Epithelial cell of esophagus (primary cell): ENCODE measurements at regions not wholly inside any gene's neighbourhood (a gene's known extent, or its start where the extent isn't known, plus 50 kb on each side); places are given as distances from the start of the nearest gene placed in this dataset.

Experiments
- DNase-seq: peaks from one replicate; pipeline ENCODE4 v3.0.0; 2010; ENCODE audit warnings: low read depth
- H3K4me3 ChIP-seq: 2 replicates; pipeline ENCODE4 v1.5.1; 2011; ENCODE audit warnings: mild to moderate bottlenecking, low read length, control low read depth
- TF ChIP-seq, protein P1 (sequence below): IDR thresholded peaks from 2 replicates; pipeline ENCODE4 v1.5.1; 2011; ENCODE audit warnings: low read depth, mild to moderate bottlenecking, low read length, control low read depth, inconsistent platforms; ENCODE audit not compliant: insufficient read depth; ENCODE audit errors: missing control alignments

DNA sequence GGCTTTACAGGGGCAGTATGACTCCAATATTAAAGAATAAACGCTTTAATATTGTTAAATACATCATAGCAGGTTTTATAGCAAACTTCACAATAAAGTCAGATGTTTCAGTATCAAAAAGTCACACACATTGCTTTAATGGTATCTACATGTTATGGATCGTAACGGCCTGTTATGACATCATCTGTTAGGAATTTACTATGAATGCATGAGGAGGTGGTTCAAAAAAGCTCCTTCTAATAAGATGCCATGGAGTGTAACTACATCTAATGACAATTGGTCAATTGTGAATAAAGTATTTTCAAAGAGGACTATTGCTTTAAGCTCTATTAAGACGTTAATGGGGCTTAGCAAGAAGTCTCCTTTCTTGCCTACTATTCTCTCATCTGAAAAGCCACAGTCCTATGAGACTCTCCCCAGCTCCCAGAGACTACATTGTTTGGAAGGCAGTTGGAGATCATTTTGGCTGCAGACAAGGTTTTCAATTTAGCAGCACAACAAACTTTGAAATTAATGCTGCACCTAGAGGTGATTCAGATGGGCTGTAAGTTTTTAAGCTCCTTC lies 300.7 kb upstream of the MEIS1 start:
- H3K4me3 ChIP-seq: no peak overlapping the region
- DNase-seq: no peak
- TF ChIP-seq, protein P1, sequence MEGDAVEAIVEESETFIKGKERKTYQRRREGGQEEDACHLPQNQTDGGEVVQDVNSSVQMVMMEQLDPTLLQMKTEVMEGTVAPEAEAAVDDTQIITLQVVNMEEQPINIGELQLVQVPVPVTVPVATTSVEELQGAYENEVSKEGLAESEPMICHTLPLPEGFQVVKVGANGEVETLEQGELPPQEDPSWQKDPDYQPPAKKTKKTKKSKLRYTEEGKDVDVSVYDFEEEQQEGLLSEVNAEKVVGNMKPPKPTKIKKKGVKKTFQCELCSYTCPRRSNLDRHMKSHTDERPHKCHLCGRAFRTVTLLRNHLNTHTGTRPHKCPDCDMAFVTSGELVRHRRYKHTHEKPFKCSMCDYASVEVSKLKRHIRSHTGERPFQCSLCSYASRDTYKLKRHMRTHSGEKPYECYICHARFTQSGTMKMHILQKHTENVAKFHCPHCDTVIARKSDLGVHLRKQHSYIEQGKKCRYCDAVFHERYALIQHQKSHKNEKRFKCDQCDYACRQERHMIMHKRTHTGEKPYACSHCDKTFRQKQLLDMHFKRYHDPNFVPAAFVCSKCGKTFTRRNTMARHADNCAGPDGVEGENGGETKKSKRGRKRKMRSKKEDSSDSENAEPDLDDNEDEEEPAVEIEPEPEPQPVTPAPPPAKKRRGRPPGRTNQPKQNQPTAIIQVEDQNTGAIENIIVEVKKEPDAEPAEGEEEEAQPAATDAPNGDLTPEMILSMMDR: no peak

DNA sequence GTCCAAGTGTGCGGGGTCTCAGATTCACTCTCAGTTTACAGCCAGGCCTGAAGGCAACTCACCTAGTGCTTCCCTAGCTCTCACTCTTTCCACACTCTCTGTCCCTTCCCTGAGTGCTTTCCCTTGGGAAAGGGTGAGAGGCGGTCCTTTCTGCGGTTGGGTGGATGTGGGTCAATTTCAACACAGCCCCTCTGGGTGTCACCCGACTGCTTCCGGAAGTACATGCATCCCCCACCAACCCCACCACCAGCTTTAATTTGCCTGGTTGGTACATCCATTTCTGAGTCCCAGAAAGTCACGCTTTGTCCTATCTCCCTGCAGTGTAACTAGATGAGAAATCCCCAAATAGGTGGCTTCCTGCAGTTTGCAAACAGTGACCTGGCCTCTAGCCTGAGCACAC lies 307.3 kb upstream of the MEIS1 start:
- no peak overlapping the region for H3K4me3 ChIP-seq
- TF ChIP-seq, protein P1: no peak
- no peak for DNase-seq

- TF ChIP-seq, protein P1: no peak
- no peak for DNase-seq
Measured at GRCh38 chr2:66127061-66127460, 307.9 kb upstream of the MEIS1 start.

GRCh38 chr2:66125951-66126350 lies 309.0 kb upstream of the MEIS1 start:
- no peak overlapping the region for H3K4me3 ChIP-seq
- TF ChIP-seq, protein P1: no peak
- no peak for DNase-seq

More at GRCh38 chr2:66127061-66127460, 307.9 kb upstream of the MEIS1 start:
- no peak overlapping the region for H3K4me3 ChIP-seq

DNA sequence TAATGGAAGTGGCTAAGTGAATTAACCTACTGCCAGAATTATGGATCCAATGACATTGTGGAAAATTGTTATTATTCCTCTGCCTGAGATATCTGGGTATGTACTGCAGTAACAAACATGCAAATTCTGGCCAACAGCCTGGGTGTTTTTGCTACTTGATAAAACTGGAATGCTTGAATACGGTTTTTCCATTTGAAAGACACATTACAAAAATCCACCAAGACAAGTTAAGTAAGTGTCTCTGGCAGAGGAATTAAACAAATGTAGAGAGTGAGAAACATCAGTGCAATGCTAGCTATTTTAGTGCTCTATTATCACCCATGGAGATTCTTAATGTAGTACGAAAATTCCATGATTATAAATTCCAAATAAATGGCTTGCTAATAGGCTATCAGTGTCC lies 312.4 kb upstream of the MEIS1 start:
- no peak for DNase-seq
- TF ChIP-seq, protein P1: no peak
- no peak overlapping the region for H3K4me3 ChIP-seq

- no peak overlapping the region for H3K4me3 ChIP-seq
- DNase-seq: no peak
- TF ChIP-seq, protein P1: no peak
Measured at GRCh38 chr2:66121946-66122345, 313.0 kb upstream of the MEIS1 start.

- TF ChIP-seq, protein P1: no peak
- no peak for DNase-seq
- no peak overlapping the region for H3K4me3 ChIP-seq
Measured at GRCh38 chr2:66113988-66114625, 320.8 kb upstream of the MEIS1 start.
